H1 (cell line): ENCODE measurements at regions not wholly inside any gene's neighbourhood (a gene's known extent, or its start where the extent isn't known, plus 50 kb on each side); places are given as distances from the start of the nearest gene placed in this dataset.

ENCODE experiments used
- CTCF ChIA-PET: fragments of 300-600 bp; sonication (Branson Sonifier 250); formaldehyde crosslinking; loops from one replicate; lab custom pipeline; 2021; ENCODE audit not compliant: partially characterized antibody; lab: Charles Lee
- POLR2A ChIA-PET: fragments of 300-600 bp; sonication (Branson Sonifier 250); formaldehyde crosslinking; loops from one replicate; lab custom pipeline; 2021; ENCODE audit warnings: inconsistent platforms; ENCODE audit not compliant: partially characterized antibody; lab: Charles Lee
- DNase-seq, 2 experiments: peaks; one replicate each; pipeline versions ENCODE4 v3.0.0 to v3.0.0-alpha.2; 2010 to 2022; ENCODE audit warnings: low spot score in 2 of 2, low read depth in 1 of 2, mixed read lengths in 1 of 2
- FAIRE-seq: peaks from 2 replicates; lab custom pipeline; 2011; peaks lifted over from hg19 to GRCh38; lab: Jason Lieb, UNC
- H2AFZ ChIP-seq: 2 replicates; pipeline ENCODE4 v1.8.1; 2012; ENCODE audit warnings: low read length, inconsistent platforms
- H2AK5ac ChIP-seq: 2 replicates; pipeline ENCODE4 v1.6.1; 2013; ENCODE audit warnings: low read depth, low read length
- H2BK120ac ChIP-seq: replicated peaks from 2 replicates; pipeline ENCODE3; 2013; ENCODE audit warnings: low read depth, low read length, inconsistent platforms
- H2BK12ac ChIP-seq: 2 replicates; pipeline ENCODE4 v1.6.1; 2013; ENCODE audit warnings: low read depth, low read length
- H2BK15ac ChIP-seq: 2 replicates; pipeline ENCODE4 v1.6.1; 2013; ENCODE audit warnings: low read length
- H2BK20ac ChIP-seq: 2 replicates; pipeline ENCODE4 v1.6.1; 2013; ENCODE audit warnings: low read length
- H2BK5ac ChIP-seq: 2 replicates; pipeline ENCODE4 v1.6.1; 2013; ENCODE audit warnings: low read depth, low read length
- H3K14ac ChIP-seq: 2 replicates; pipeline ENCODE4 v1.6.1; 2013; ENCODE audit warnings: inconsistent platforms; ENCODE audit not compliant: insufficient read length
- H3K18ac ChIP-seq: 2 replicates; pipeline ENCODE4 v1.6.1; 2013; ENCODE audit warnings: low read length; ENCODE audit errors: extremely low read depth
- H3K23ac ChIP-seq: 2 replicates; pipeline ENCODE4 v1.6.1; 2013; ENCODE audit warnings: inconsistent platforms; ENCODE audit not compliant: insufficient read length
- H3K23me2 ChIP-seq: 2 replicates; pipeline ENCODE4 v1.6.1; 2013; ENCODE audit warnings: low read depth, low read length
- H3K27ac ChIP-seq: 2 replicates; pipeline ENCODE4 v1.6.1; 2011; ENCODE audit warnings: low read depth, low read length, inconsistent platforms
- H3K27me3 ChIP-seq, 4 experiments: replicated peaks in 1 of 4; 1 replicate in 1 of 4; 2 replicates in 3 of 4; pipeline versions ENCODE4 v1.6.1 to v1.8.1; 2011 to 2013; ENCODE audit warnings: low read length in 3 of 4, mild to moderate bottlenecking in 3 of 4, inconsistent platforms in 2 of 4, mixed read lengths in 2 of 4, moderate library complexity in 1 of 4; ENCODE audit not compliant: control insufficient read depth in 3 of 4, insufficient read depth in 3 of 4; ENCODE audit errors: extremely low read depth in 1 of 4
- H3K36me3 ChIP-seq, 4 experiments: 2 replicates each; pipeline versions ENCODE4 v1.6.1 to v1.8.1; 2011 to 2013; ENCODE audit warnings: mild to moderate bottlenecking in 4 of 4, low read length in 3 of 4, moderate library complexity in 2 of 4, control low read depth in 1 of 4, inconsistent platforms in 1 of 4; ENCODE audit not compliant: insufficient read depth in 4 of 4, control insufficient read depth in 2 of 4
- H3K4ac ChIP-seq: replicated peaks from 2 replicates; pipeline ENCODE3; 2013; ENCODE audit warnings: low read length, low read depth, mixed read lengths, inconsistent platforms; ENCODE audit not compliant: insufficient read length
- H3K4me1 ChIP-seq, 4 experiments: replicated peaks in 1 of 4; 1 replicate in 1 of 4; 2 replicates in 3 of 4; pipeline versions ENCODE4 v1.6.1 to v1.8.1; 2011 to 2013; ENCODE audit warnings: low read length in 3 of 4, inconsistent platforms in 2 of 4, mixed read lengths in 1 of 4; ENCODE audit not compliant: insufficient read depth in 4 of 4, control insufficient read depth in 3 of 4
- H3K4me2 ChIP-seq, 2 experiments: 2 replicates each; pipeline versions ENCODE4 v1.6.1 to v1.8.1; 2011 to 2013; ENCODE audit warnings: low read depth in 2 of 2, low read length in 2 of 2, control low read depth in 1 of 2, inconsistent platforms in 1 of 2, mild to moderate bottlenecking in 1 of 2; ENCODE audit not compliant: insufficient read depth in 1 of 2
- H3K4me3 ChIP-seq, 4 experiments: fragments of 200-600, 300-600 bp in 1 of 4; sonication (generic), shearing (Covaris generic), sonication (Bioruptor Twin) in 1 of 4; 2 replicates each; pipeline versions ENCODE4 v1.5.1 to v1.8.1; 2011 to 2016; ENCODE audit warnings: low read length in 4 of 4, low read depth in 3 of 4, control low read depth in 2 of 4, inconsistent platforms in 2 of 4, mild to moderate bottlenecking in 2 of 4, mixed read lengths in 1 of 4, moderate library complexity in 1 of 4; ENCODE audit not compliant: insufficient read depth in 2 of 4; ENCODE audit errors: extremely low read depth in 1 of 4
- H3K56ac ChIP-seq: replicated peaks from 2 replicates; pipeline ENCODE3; 2013; ENCODE audit warnings: low read depth, mild to moderate bottlenecking, mixed read lengths, low read length, inconsistent platforms; ENCODE audit not compliant: insufficient read length
- H3K79me1 ChIP-seq: 2 replicates; pipeline ENCODE4 v1.6.1; 2013; ENCODE audit warnings: low read depth, low read length, control low read depth
- H3K79me2 ChIP-seq, 2 experiments: 2 replicates each; pipeline versions ENCODE4 v1.6.1 to v1.8.1; 2012 to 2013; ENCODE audit warnings: low read length in 2 of 2, mild to moderate bottlenecking in 2 of 2, inconsistent platforms in 1 of 2; ENCODE audit not compliant: insufficient read depth in 2 of 2, control insufficient read depth in 1 of 2
- H3K9ac ChIP-seq, 4 experiments: replicated peaks in 1 of 4; 1 replicate in 1 of 4; 2 replicates in 3 of 4; pipeline versions ENCODE4 v1.6.1 to v1.8.1; 2011 to 2013; ENCODE audit warnings: low read depth in 3 of 4, low read length in 3 of 4, control low read depth in 2 of 4, mild to moderate bottlenecking in 2 of 4, moderate library complexity in 2 of 4, inconsistent platforms in 1 of 4; ENCODE audit errors: extremely low read depth in 1 of 4
- H3K9me3 ChIP-seq, 2 experiments: 2 replicates each; pipeline versions ENCODE4 v1.6.1 to v1.8.1; 2012 to 2013; ENCODE audit warnings: mild to moderate bottlenecking in 2 of 2, moderate library complexity in 2 of 2, control low read depth in 1 of 2, inconsistent platforms in 1 of 2, low read depth in 1 of 2, low read length in 1 of 2, mixed read lengths in 1 of 2; ENCODE audit not compliant: insufficient read depth in 2 of 2
- H4K20me1 ChIP-seq, 2 experiments: replicated peaks in 1 of 2; 2 replicates each; pipeline versions ENCODE3 to v1.8.1; 2011 to 2013; ENCODE audit warnings: inconsistent platforms in 2 of 2, low read length in 2 of 2, mild to moderate bottlenecking in 1 of 2; ENCODE audit not compliant: insufficient read depth in 2 of 2, control insufficient read depth in 1 of 2
- H4K5ac ChIP-seq: 2 replicates; pipeline ENCODE4 v1.6.1; 2013; ENCODE audit warnings: low read length, low read depth, mixed read lengths, inconsistent platforms; ENCODE audit not compliant: insufficient read length
- H4K8ac ChIP-seq: 2 replicates; pipeline ENCODE4 v1.8.0; 2013; ENCODE audit warnings: mild to moderate bottlenecking, moderate library complexity, low read length, inconsistent platforms; ENCODE audit not compliant: insufficient read depth; ENCODE audit errors: extremely low read depth
- H4K91ac ChIP-seq: replicated peaks from 2 replicates; pipeline ENCODE3; 2013; ENCODE audit warnings: low read length, mixed read lengths, inconsistent platforms; ENCODE audit not compliant: insufficient read length
- BACH1 ChIP-seq: IDR thresholded peaks from 2 replicates; pipeline ENCODE4 v1.6.1; 2012; ENCODE audit warnings: low read length, improper control_type of control experiment
- CTBP2 ChIP-seq: IDR thresholded peaks from 2 replicates; pipeline ENCODE4 v1.7.0; 2011; ENCODE audit warnings: borderline replicate concordance, mild to moderate bottlenecking, moderate library complexity, mixed read lengths, low read length; ENCODE audit not compliant: insufficient read depth, insufficient read length
- CTCF ChIP-seq, 3 experiments: IDR thresholded peaks; 1 replicate in 2 of 3; 2 replicates in 1 of 3; pipeline versions ENCODE4 v1.5.1 to v1.6.1; 2011; ENCODE audit warnings: low read length in 3 of 3, mild to moderate bottlenecking in 3 of 3, inconsistent platforms in 2 of 3, low read depth in 1 of 3, moderate library complexity in 1 of 3; ENCODE audit not compliant: insufficient read depth in 1 of 3; ENCODE audit errors: control extremely low read depth in 1 of 3
- NRF1 ChIP-seq: IDR thresholded peaks from 2 replicates; pipeline ENCODE4 v1.6.1; 2011; ENCODE audit warnings: mild to moderate bottlenecking, low read depth, low read length, improper control_type of control experiment
- PHF8 ChIP-seq: fragments of 200-600 bp; sonication (generic); conservative IDR thresholded peaks from 2 replicates; pipeline ENCODE4 v1.7.1; 2012; ENCODE audit warnings: low read depth, mild to moderate bottlenecking, inconsistent platforms, low read length, moderate library complexity
- RAD21 ChIP-seq, 2 experiments: IDR thresholded peaks in 1 of 2; conservative IDR thresholded peaks in 1 of 2; 2 replicates each; pipeline ENCODE4 v1.6.1; 2011; ENCODE audit warnings: low read depth in 2 of 2, low read length in 2 of 2, improper control_type of control experiment in 1 of 2, inconsistent platforms in 1 of 2, mild to moderate bottlenecking in 1 of 2, moderate library complexity in 1 of 2
- RBBP5 ChIP-seq: IDR thresholded peaks from 2 replicates; pipeline ENCODE4 v1.7.1; 2012; ENCODE audit warnings: low read depth, mild to moderate bottlenecking, inconsistent platforms, low read length, moderate library complexity, borderline replicate concordance
- SIRT6 ChIP-seq: IDR thresholded peaks from one replicate; pipeline ENCODE4 v1.7.1; 2012; ENCODE audit warnings: low read length, inconsistent platforms
- WGBS, 2 experiments: shearing (Covaris generic) in 1 of 2; methylation state at CpG; one replicate each; pipeline versions ENCODE4 v1.1.6 to v1.1.7; 2013 to 2015; ENCODE audit warnings: low lambda C conversion rate in 2 of 2, mixed read lengths in 2 of 2, inconsistent platforms in 1 of 2, low coverage in 1 of 2, missing lambda C conversion rate in 1 of 2; ENCODE audit not compliant: insufficient replicate concordance in 2 of 2, insufficient coverage in 1 of 2, insufficient read length in 1 of 2; ENCODE audit errors: extremely low coverage in 1 of 2, missing lambda C conversion rate in 1 of 2; 5-methylcytosine and 5-hydroxymethylcytosine counted together

- Histone ChIP-seq H3K27me3 (no peaks in the 10 kb centered on the region), H4K8ac (no peak overlapping the region; the same call in 1 of the 2 replicates), H3K4me3 (no peak overlapping the region), H3K56ac (no peak overlapping the region), H3K4me1 (peaks cover 1 to 11% (median 4%) of the 10 kb centered on the region in 4 experiments; a peak in 5 of 7 replicates), H3K36me3 (no peaks in the 10 kb centered on the region), H2AK5ac (no peak overlapping the region), H3K79me1 (no peaks in the 10 kb centered on the region), H2BK120ac (no peak overlapping the region), H2BK5ac (no peak overlapping the region), H3K4ac (no peak overlapping the region), H3K14ac (no peak overlapping the region), H3K27ac (no peak overlapping the region), H3K23me2 (no peaks in the 10 kb centered on the region), H3K79me2 (no peaks in the 10 kb centered on the region), H3K23ac (no peak overlapping the region), H2BK15ac (no peak overlapping the region), H4K20me1 (no peaks in the 10 kb centered on the region), H3K9me3 (no peaks in the 10 kb centered on the region), H3K18ac (no peak overlapping the region), H2AFZ (peak overlapping the region; percentile 91; the same call in 1 of the 2 replicates), H2BK20ac (no peak overlapping the region), H3K9ac (no peak overlapping the region), H3K4me2 (no peak overlapping the region), H2BK12ac (no peak overlapping the region), H4K5ac (no peak overlapping the region), H4K91ac (no peak overlapping the region)
- WGBS, 2 experiments, result 68% methylated on average over 23 of the region's 23 CpGs; no CpG with 5 or more reads in 1 of the 2 experiments
- ChIA-PET POLR2A (interaction anchor here (1.2 kb wide), 1 partner anchor 103 kb away, joined by 3 read pairs; no protein-coding TSS in a partner anchor), CTCF (interaction anchor here (0.6 to 9.4 kb wide), 53 partner anchors 8 to 1067 kb away, joined by 3 to 196 read pairs (median 4); partner anchors contain the start of gene ALK)
- FAIRE-seq (peak; percentile 58), DNase-seq (peak in 1 of 2 experiments; percentile 74)
- TF ChIP-seq CTBP2, result no peak
- TF ChIP-seq RAD21 (IDR thresholded peaks at IDR 0.05 in 1 of 2, conservative IDR thresholded peaks at IDR 0.05 in 1 of 2; ENCODE audit: low read depth in 2 of 2, low read length in 2 of 2), result peak; percentile 88 to 92
- no peak for TF ChIP-seq RBBP5
- TF ChIP-seq CTCF (IDR thresholded peaks at IDR 0.05; ENCODE audit: control extremely low read depth in 1 of 3, insufficient read depth in 1 of 3, low read depth in 1 of 3, low read length in 3 of 3), result peak; percentile 88 to 89 (median 89)
- TF ChIP-seq PHF8, result no peak
- TF ChIP-seq BACH1, result no peak
- TF ChIP-seq NRF1, result no peak
- no peak for TF ChIP-seq SIRT6
Measured at GRCh38 chr2:30026091-30027055, 105.0 kb upstream of the ALK start.
